ENCODE measurements at regions not wholly inside any gene's neighbourhood (a gene's known extent, or its start where the extent isn't known, plus 50 kb on each side); places are given as distances from the start of the nearest gene placed in this dataset.

GRCh38 chr11:32312865-32313403 is 122.4 kb downstream of the WT1 start:
- Histone ChIP-seq H3K36me3 (ENCODE audit: low read depth, missing control alignments) (no peaks in the 10 kb centered on the region), H3K9me3 (no peaks in the 10 kb centered on the region), H3K4me1 (peaks cover 20% of the 10 kb centered on the region), H3K27me3 (no peaks in the 10 kb centered on the region), H3K4me3 (no peak overlapping the region), H3K27ac (peak overlapping the region; percentile 28 to 64)
- intact Hi-C loops (cut with DNase I; ENCODE audit: low total_unique reads): no loop called here
- DNase-seq: peak; percentile 64
- WGBS, 2 donors: 9 to 21% methylated on average over 11 to 12 of the region's 12 CpGs
- TF ChIP-seq POLR2A (IDR thresholded peaks at IDR 0.05): no peak
- peak; percentile 70 to 84 (median 78) for TF ChIP-seq CTCF (IDR thresholded peaks at IDR 0.05)

GRCh38 chr11:32313477-32313876 is 121.9 kb downstream of the WT1 start:
- Histone ChIP-seq H3K36me3 (ENCODE audit: low read depth, missing control alignments) (no peaks in the 10 kb centered on the region), H3K27me3 (no peaks in the 10 kb centered on the region), H3K4me3 (no peak overlapping the region), H3K9me3 (no peaks in the 10 kb centered on the region), H3K4me1 (peaks cover 20% of the 10 kb centered on the region), H3K27ac (peak overlapping the region in 1 of 2 donors; percentile 28)
- 62 to 69% methylated on average over 6 of the region's 6 CpGs for WGBS, 2 donors
- TF ChIP-seq CTCF (IDR thresholded peaks at IDR 0.05) (no peak), POLR2A (IDR thresholded peaks at IDR 0.05) (no peak)
- DNase-seq: no peak
- intact Hi-C loops (cut with DNase I; ENCODE audit: low total_unique reads): no loop called here

- TF ChIP-seq POLR2A (IDR thresholded peaks at IDR 0.05): no peak
- TF ChIP-seq CTCF (IDR thresholded peaks at IDR 0.05): no peak
- no peak for DNase-seq
- Histone ChIP-seq H3K36me3 (ENCODE audit: low read depth, missing control alignments) (no peaks in the 10 kb centered on the region), H3K4me3 (no peak overlapping the region), H3K9me3 (no peaks in the 10 kb centered on the region), H3K27ac (no peak overlapping the region), H3K27me3 (no peaks in the 10 kb centered on the region), H3K4me1 (peaks cover 15% of the 10 kb centered on the region)
- intact Hi-C loops (cut with DNase I; ENCODE audit: low total_unique reads): no loop called here
- 81 to 85% methylated on average over 4 of the region's 4 CpGs for WGBS, 2 donors
Measured at GRCh38 chr11:32315121-32315520, 120.2 kb downstream of the WT1 start.

- WGBS, 2 donors: 95% methylated on average over 3 of the region's 3 CpGs
- Histone ChIP-seq H3K4me3 (no peak overlapping the region), H3K27ac (no peak overlapping the region), H3K9me3 (no peaks in the 10 kb centered on the region), H3K4me1 (peaks cover 14% of the 10 kb centered on the region), H3K27me3 (no peaks in the 10 kb centered on the region), H3K36me3 (ENCODE audit: low read depth, missing control alignments) (no peaks in the 10 kb centered on the region)
- DNase-seq: no peak
- TF ChIP-seq POLR2A (IDR thresholded peaks at IDR 0.05) (no peak), CTCF (IDR thresholded peaks at IDR 0.05) (no peak)
- intact Hi-C loops (cut with DNase I; ENCODE audit: low total_unique reads): no loop called here
Measured at GRCh38 chr11:32316232-32316631, 119.1 kb downstream of the WT1 start.

Measured in testis (tissue), 2 donors.